ENCODE measurements at regions not wholly inside any gene's neighbourhood (a gene's known extent, or its start where the extent isn't known, plus 50 kb on each side); places are given as distances from the start of the nearest gene placed in this dataset.

DNA sequence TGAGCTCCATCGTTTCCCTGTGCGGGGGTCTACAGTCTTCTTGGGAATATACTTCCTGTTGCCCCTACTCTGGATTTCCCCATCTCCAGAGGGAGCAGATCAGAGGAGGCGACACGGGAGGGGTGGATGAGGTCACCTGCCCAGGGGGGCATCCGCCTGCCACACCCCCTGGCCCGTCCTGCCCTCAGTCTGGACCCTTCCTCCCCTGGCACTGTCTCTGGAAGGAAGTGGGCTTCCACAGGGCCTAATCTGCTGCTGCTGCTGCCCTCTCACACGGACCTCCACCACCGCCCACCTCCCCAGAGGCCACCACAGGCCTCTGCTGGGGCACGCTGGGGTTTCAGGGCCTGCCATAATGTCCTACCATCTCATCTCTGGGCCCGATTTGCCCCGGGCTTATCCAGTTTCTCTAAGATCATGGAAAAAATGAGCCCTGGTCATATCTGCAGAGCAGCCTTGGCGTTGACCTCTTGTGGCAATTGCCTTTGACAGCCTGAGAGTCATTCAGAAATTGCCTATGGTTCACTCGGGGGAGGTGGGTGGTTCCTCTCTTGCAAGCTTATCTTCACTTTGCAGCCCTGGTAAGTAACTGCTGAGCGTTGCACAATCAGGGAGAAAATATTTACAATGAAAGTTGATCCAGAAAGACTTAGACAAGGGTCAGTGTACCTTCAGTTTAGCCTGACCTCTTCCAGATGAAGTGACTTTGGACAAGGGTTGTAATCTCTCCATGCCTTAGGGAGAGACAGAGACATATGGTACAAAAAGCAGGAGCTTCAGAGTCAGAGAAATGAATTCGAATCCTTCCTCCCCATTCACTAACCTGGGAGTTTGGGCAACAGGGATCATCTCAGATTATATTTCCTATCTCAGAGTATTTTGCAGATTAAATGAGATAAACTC, 252.4 kb downstream of the TOMM20 start:
- no peaks in the 10 kb centered on the region for H3K27me3 ChIP-seq (ENCODE audit: insufficient read depth, poor library complexity, severe bottlenecking)
- TF ChIP-seq, protein P1, sequence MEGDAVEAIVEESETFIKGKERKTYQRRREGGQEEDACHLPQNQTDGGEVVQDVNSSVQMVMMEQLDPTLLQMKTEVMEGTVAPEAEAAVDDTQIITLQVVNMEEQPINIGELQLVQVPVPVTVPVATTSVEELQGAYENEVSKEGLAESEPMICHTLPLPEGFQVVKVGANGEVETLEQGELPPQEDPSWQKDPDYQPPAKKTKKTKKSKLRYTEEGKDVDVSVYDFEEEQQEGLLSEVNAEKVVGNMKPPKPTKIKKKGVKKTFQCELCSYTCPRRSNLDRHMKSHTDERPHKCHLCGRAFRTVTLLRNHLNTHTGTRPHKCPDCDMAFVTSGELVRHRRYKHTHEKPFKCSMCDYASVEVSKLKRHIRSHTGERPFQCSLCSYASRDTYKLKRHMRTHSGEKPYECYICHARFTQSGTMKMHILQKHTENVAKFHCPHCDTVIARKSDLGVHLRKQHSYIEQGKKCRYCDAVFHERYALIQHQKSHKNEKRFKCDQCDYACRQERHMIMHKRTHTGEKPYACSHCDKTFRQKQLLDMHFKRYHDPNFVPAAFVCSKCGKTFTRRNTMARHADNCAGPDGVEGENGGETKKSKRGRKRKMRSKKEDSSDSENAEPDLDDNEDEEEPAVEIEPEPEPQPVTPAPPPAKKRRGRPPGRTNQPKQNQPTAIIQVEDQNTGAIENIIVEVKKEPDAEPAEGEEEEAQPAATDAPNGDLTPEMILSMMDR (IDR thresholded peaks at IDR 0.05; ENCODE audit: poor library complexity, severe bottlenecking): no peak
- H3K36me3 ChIP-seq (ENCODE audit: low read depth): no peaks in the 10 kb centered on the region
- DNase-seq (ENCODE audit: low spot score): no peak
- no peak overlapping the region for H3K4me3 ChIP-seq (ENCODE audit: severe bottlenecking)
- no peaks in the 10 kb centered on the region for H3K9me3 ChIP-seq (ENCODE audit: severe bottlenecking)
- no peak for ATAC-seq (ENCODE audit: low read depth)
- no peak overlapping the region for H3K27ac ChIP-seq (ENCODE audit: poor library complexity, severe bottlenecking)
- H3K4me1 ChIP-seq (ENCODE audit: insufficient read depth, poor library complexity, severe bottlenecking): no peaks in the 10 kb centered on the region

DNA sequence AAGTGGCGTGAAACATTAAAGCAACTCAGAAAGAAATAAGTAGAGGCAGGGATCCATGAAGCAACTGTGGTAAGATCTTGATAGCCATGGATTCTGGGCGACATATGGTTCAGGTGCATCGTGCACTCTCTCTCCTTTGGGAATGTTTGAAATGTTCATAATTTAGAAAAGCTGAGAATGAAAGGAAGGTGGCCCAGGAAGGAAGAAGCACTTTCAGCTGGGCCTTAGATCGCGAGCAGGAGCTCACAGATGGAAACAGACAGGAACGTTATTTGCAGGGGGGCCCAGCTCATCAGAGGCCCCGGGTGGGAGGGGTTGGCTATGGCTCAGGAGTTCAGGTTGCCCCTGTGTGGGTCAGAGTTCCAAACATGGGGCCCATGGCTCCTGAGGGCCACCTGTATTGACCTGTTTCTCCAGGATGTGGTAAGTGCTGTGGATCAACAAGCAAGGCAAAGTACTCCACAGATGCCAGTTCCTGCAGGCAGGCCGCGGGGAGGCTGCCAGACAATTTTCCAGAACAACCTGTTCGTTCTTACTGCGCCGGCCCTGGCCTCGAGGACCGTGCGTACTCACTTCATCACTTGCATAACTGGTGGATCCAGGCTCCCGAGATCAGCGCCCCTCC, 253.2 kb downstream of the TOMM20 start:
- Histone ChIP-seq H3K4me1 (ENCODE audit: insufficient read depth, poor library complexity, severe bottlenecking) (no peaks in the 10 kb centered on the region), H3K9me3 (ENCODE audit: severe bottlenecking) (no peaks in the 10 kb centered on the region), H3K27ac (ENCODE audit: poor library complexity, severe bottlenecking) (no peak overlapping the region), H3K36me3 (ENCODE audit: low read depth) (no peaks in the 10 kb centered on the region), H3K4me3 (ENCODE audit: severe bottlenecking) (no peak overlapping the region), H3K27me3 (ENCODE audit: insufficient read depth, poor library complexity, severe bottlenecking) (no peaks in the 10 kb centered on the region)
- ATAC-seq (ENCODE audit: low read depth) (no peak), DNase-seq (ENCODE audit: low spot score) (no peak)
- TF ChIP-seq, protein P1 (IDR thresholded peaks at IDR 0.05; ENCODE audit: poor library complexity, severe bottlenecking): no peak

DNA sequence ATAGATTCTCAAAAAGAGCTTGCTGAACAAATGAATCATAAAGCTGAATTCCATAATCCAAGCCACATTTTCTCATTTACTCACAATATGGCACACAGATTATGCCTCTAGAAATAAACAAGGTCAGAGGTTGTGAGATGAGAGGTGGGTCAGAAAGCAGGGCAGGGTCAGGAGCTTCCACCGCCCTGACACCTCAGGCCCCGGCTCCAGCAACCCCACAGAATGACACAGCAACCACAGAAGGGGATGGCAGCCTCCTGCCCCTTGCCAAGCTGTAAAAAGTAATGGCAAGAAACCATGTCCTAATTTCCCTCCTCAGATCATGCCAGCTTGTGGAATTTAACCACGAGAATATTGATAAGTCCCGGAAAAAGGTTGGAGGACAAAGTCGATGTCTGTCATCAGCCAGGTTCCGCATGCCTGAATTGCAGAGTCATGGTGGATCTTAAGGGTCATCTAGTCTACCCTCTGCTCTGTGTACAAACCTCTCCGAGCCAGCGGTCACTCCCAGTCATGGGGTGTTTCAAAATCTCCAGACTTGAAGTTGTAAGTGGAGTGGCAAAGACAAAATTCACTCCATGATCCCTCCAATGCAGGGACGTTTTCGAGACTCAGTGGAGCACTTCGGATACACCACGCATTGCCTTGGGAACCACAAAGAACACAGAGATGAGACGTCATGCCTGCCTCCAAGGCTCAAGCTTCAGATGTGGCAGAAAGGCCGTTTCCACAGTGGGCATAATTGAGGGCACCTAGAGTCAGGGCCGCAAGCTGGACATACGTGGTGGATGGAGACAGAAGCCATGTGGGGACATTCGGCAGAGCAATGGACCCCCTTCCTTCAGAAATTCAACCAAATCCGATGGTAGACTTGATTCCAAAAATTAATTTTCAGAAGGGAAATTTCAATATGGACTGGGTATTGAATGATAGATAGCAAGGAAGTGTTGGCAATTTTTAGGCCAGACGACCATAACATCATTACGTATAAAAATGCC, 254.0 kb downstream of the TOMM20 start:
- Histone ChIP-seq H3K36me3 (ENCODE audit: low read depth) (no peaks in the 10 kb centered on the region), H3K4me1 (ENCODE audit: insufficient read depth, poor library complexity, severe bottlenecking) (no peaks in the 10 kb centered on the region), H3K4me3 (ENCODE audit: severe bottlenecking) (no peak overlapping the region), H3K27ac (ENCODE audit: poor library complexity, severe bottlenecking) (no peak overlapping the region), H3K9me3 (ENCODE audit: severe bottlenecking) (no peaks in the 10 kb centered on the region), H3K27me3 (ENCODE audit: insufficient read depth, poor library complexity, severe bottlenecking) (no peaks in the 10 kb centered on the region)
- DNase-seq (ENCODE audit: low spot score) (no peak), ATAC-seq (ENCODE audit: low read depth) (no peak)
- TF ChIP-seq, protein P1 (IDR thresholded peaks at IDR 0.05; ENCODE audit: poor library complexity, severe bottlenecking): no peak

DNA sequence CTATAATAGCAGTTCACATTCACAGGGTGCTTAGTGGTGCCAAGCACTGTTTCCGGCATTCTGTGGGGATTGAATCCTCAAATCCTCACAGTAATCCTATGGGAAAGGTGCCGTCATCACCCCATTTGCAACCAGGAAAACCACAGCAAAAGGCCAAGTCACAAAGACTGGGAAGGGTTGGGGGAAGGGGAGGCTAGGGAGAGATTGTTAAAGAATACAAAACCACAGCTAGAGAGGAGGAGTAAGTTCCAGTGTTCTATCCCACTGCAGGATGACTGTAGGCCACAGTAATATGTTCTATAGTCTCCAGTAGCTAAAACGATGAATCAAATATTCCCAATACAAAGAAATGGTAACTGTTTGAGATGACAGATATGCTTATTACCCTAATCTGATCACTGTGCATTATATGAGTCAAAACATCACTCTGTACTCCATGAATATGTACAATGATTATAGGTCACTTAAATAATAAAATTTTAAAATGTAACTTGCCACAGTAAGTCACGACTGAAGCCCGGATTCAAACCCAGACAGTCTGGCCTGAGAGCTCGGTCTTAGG, 256.8 kb downstream of the TOMM20 start:
- TF ChIP-seq, protein P1 (IDR thresholded peaks at IDR 0.05; ENCODE audit: poor library complexity, severe bottlenecking): no peak
- H3K4me3 ChIP-seq (ENCODE audit: severe bottlenecking): no peak overlapping the region
- no peaks in the 10 kb centered on the region for H3K27me3 ChIP-seq (ENCODE audit: insufficient read depth, poor library complexity, severe bottlenecking)
- no peaks in the 10 kb centered on the region for H3K9me3 ChIP-seq (ENCODE audit: severe bottlenecking)
- ATAC-seq (ENCODE audit: low read depth): no peak
- H3K36me3 ChIP-seq (ENCODE audit: low read depth): no peaks in the 10 kb centered on the region
- H3K27ac ChIP-seq (ENCODE audit: poor library complexity, severe bottlenecking): no peak overlapping the region
- DNase-seq (ENCODE audit: low spot score): no peak
- H3K4me1 ChIP-seq (ENCODE audit: insufficient read depth, poor library complexity, severe bottlenecking): no peaks in the 10 kb centered on the region
